ENCODE measurements at regions not wholly inside any gene's neighbourhood (a gene's known extent, or its start where the extent isn't known, plus 50 kb on each side); places are given as distances from the start of the nearest gene placed in this dataset.

DNA sequence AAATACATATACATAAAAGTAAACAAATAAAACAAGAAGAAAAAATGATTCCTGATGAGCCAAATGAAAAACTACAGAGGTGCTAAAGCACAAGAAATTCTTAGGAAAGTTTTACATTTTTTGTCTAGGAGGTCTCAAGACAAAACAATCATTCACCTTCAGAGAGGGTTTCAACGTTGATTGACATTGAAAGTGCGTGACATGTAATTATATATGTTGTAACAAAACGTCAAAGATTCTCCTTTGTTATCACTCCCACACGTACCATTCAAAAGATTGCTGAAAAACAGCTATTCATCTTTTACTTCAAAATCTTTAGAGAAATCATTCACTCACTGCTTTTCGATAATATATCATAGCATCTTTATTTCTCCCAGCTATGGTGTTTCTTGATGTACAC lies 375.9 kb downstream of the NEBL start:
- Mint-ChIP-seq H3K27me3 (no peaks in the 10 kb centered on the region), H3K4me1 (no peaks in the 10 kb centered on the region)
- ATAC-seq (ENCODE audit: low read depth in 2 of 2), result no peak

DNA sequence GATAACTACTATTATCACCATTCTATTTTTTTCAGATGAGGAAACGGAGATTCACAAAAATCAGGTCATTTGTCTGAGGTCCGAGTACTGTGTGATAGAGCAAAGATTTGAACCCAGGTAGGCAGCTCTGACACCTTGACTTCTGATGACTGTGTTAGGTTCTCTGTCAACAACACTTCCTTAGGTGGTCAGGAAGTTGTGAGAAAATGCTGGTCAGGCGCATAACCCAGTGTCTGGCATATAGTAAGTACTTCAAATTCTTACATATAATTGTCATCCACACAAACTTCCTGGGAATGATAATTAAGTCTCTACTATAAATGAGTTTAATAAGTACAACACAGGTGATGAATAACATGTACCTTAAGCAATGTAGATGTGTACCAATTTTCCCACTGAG lies 381.5 kb downstream of the NEBL start:
- DNase-seq, result no peak
- H3K4me1 Mint-ChIP-seq, result no peaks in the 10 kb centered on the region
- Histone ChIP-seq H3K36me3 (ENCODE audit: control insufficient read depth, insufficient read depth, low read length) (no peaks in the 10 kb centered on the region), H3K27me3 (ENCODE audit: control insufficient read depth, insufficient read depth, low read length) (no peaks in the 10 kb centered on the region), H3K9me3 (ENCODE audit: control insufficient read depth in 2 of 2, low read length in 2 of 2) (no peaks in the 10 kb centered on the region), H3K27ac (ENCODE audit: insufficient read depth, low read length, poor library complexity, severe bottlenecking) (no peak overlapping the region), H3K4me3 (ENCODE audit: low read depth, low read length) (no peak overlapping the region), H3K4me1 (ENCODE audit: control insufficient read depth, insufficient read depth, low read length, poor library complexity, severe bottlenecking) (no peaks in the 10 kb centered on the region)
- peaks cover 0 to 12% (median 1%) of the 10 kb centered on the region in 7 donors for H3K9me3 Mint-ChIP-seq
- ATAC-seq (ENCODE audit: low read depth in 2 of 2), result no peak
- H3K36me3 Mint-ChIP-seq, result no peaks in the 10 kb centered on the region
- no peak overlapping the region for H3K27ac Mint-ChIP-seq
- no peak overlapping the region for H3K4me3 Mint-ChIP-seq
- no peaks in the 10 kb centered on the region for H3K27me3 Mint-ChIP-seq

More for the DNA sequence above, 375.9 kb downstream of the NEBL start:
- Mint-ChIP-seq H3K4me3 (no peak overlapping the region), H3K36me3 (no peaks in the 10 kb centered on the region), H3K27ac (no peak overlapping the region), H3K9me3 (peaks cover 2 to 24% (median 7%) of the 10 kb centered on the region in 7 donors)
- Histone ChIP-seq H3K36me3 (ENCODE audit: control insufficient read depth, insufficient read depth, low read length) (no peaks in the 10 kb centered on the region), H3K4me1 (ENCODE audit: control insufficient read depth, insufficient read depth, low read length, poor library complexity, severe bottlenecking) (no peaks in the 10 kb centered on the region), H3K27me3 (ENCODE audit: control insufficient read depth, insufficient read depth, low read length) (no peaks in the 10 kb centered on the region), H3K9me3 (ENCODE audit: control insufficient read depth in 2 of 2, low read length in 2 of 2) (peaks cover 0 to 3% of the 10 kb centered on the region in 2 experiments), H3K4me3 (ENCODE audit: low read depth, low read length) (no peak overlapping the region), H3K27ac (ENCODE audit: insufficient read depth, low read length, poor library complexity, severe bottlenecking) (no peak overlapping the region)
- DNase-seq, result no peak

DNA sequence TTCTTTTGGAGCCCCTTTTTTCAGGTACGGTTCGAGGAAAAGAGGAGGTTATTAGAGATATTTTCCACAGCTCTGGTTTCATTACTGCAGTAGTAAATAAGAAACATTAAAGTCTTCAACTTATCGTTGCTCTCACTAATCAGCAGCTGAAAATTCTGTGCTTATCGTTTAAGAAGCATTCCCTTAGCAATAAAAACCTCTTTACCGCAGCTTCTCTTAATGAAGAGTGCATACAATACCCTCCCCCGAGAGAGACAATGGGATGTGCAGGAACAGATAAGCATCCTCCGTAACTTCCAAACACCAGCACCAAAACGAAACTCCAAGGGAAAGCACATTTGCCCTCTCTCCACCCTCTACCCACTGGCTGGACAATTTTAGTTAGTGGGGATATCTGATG lies 384.5 kb downstream of the NEBL start:
- Mint-ChIP-seq H3K4me1 (no peaks in the 10 kb centered on the region), H3K4me3 (no peak overlapping the region), H3K27me3 (no peaks in the 10 kb centered on the region), H3K36me3 (no peaks in the 10 kb centered on the region), H3K9me3 (peaks cover 2 to 18% (median 4%) of the 10 kb centered on the region in 7 donors), H3K27ac (no peak overlapping the region)
- no peaks in the 10 kb centered on the region for H3K27me3 ChIP-seq (ENCODE audit: control insufficient read depth, insufficient read depth, low read length)
- H3K9me3 ChIP-seq (ENCODE audit: control insufficient read depth in 2 of 2, low read length in 2 of 2), result no peaks in the 10 kb centered on the region
- no peaks in the 10 kb centered on the region for H3K4me1 ChIP-seq (ENCODE audit: control insufficient read depth, insufficient read depth, low read length, poor library complexity, severe bottlenecking)
- DNase-seq, result no peak
- H3K36me3 ChIP-seq (ENCODE audit: control insufficient read depth, insufficient read depth, low read length), result no peaks in the 10 kb centered on the region
- H3K4me3 ChIP-seq (ENCODE audit: low read depth, low read length), result no peak overlapping the region
- H3K27ac ChIP-seq (ENCODE audit: insufficient read depth, low read length, poor library complexity, severe bottlenecking), result no peak overlapping the region
- no peak for ATAC-seq (ENCODE audit: low read depth in 2 of 2)

DNA sequence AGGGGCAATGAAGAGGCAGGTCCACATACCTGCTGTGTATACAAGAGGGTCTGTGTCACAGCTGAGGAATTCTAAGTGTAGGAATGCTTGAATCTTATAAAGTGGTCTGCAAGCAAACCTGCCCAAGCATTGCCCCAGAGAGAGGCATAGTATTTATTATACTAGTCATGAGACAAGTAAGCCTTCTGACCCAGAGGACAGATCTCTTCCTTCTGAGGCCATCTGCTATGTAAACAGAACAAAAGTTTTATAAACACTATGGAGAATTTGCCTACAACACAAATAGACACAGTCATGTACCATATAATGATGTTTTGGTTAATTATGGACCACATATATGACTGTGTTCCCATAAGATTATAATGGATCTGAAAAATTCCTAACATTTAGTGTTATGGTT lies 388.2 kb downstream of the NEBL start:
- no peak for ATAC-seq (ENCODE audit: low read depth in 2 of 2)
- no peaks in the 10 kb centered on the region for H3K27me3 ChIP-seq (ENCODE audit: control insufficient read depth, insufficient read depth, low read length)
- Mint-ChIP-seq H3K36me3 (no peaks in the 10 kb centered on the region), H3K27ac (no peak overlapping the region), H3K4me1 (no peaks in the 10 kb centered on the region), H3K4me3 (no peak overlapping the region), H3K27me3 (no peaks in the 10 kb centered on the region), H3K9me3 (peaks cover 2 to 22% (median 5%) of the 10 kb centered on the region in 7 donors)
- H3K27ac ChIP-seq (ENCODE audit: insufficient read depth, low read length, poor library complexity, severe bottlenecking), result no peak overlapping the region
- no peaks in the 10 kb centered on the region for H3K4me1 ChIP-seq (ENCODE audit: control insufficient read depth, insufficient read depth, low read length, poor library complexity, severe bottlenecking)
- no peak overlapping the region for H3K4me3 ChIP-seq (ENCODE audit: low read depth, low read length)
- peaks cover 3 to 4% of the 10 kb centered on the region in 2 experiments for H3K9me3 ChIP-seq (ENCODE audit: control insufficient read depth in 2 of 2, low read length in 2 of 2)
- H3K36me3 ChIP-seq (ENCODE audit: control insufficient read depth, insufficient read depth, low read length), result no peaks in the 10 kb centered on the region
- DNase-seq, result no peak

DNA sequence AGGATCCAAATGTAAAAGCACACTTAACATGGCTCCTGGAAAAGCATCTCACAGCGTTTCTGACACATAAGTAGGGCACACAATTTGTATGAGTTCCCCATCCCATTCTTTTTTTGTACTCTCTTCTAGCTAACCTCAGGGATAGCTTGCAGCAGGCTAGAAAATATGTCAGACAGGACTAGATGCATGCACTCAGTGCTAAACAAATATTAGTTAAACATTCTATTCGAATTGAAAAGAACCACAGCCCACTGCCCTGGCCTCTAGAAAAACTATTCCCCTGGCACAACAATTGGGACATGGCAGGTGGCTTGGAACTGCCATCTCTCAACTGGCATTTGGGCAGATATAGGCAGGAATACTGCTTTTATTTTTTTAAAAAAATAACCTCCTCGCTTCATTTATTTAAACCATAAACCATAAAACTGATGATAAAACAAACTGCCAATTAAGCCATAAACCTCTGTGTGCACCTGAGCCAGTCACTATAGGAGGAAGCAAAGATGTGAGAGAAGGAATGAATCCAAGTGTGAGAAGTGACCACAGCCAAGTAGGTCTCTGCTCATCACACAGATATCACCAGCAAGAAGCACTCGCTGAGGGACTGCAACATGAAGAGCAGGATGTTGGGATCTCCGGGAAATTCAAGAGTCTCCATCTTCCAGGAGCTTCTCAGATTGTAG lies 394.1 kb downstream of the NEBL start:
- Mint-ChIP-seq H3K27ac (no peak overlapping the region), H3K4me3 (no peak overlapping the region), H3K36me3 (no peaks in the 10 kb centered on the region), H3K9me3 (peaks cover 0 to 16% (median 8%) of the 10 kb centered on the region in 7 donors), H3K27me3 (no peaks in the 10 kb centered on the region), H3K4me1 (no peaks in the 10 kb centered on the region)
- DNase-seq (no peak), ATAC-seq (ENCODE audit: low read depth in 2 of 2) (no peak)
- Histone ChIP-seq H3K27ac (ENCODE audit: insufficient read depth, low read length, poor library complexity, severe bottlenecking) (no peak overlapping the region), H3K27me3 (ENCODE audit: control insufficient read depth, insufficient read depth, low read length) (no peaks in the 10 kb centered on the region), H3K4me3 (ENCODE audit: low read depth, low read length) (no peak overlapping the region), H3K9me3 (ENCODE audit: control insufficient read depth in 2 of 2, low read length in 2 of 2) (peaks cover 4 to 6% of the 10 kb centered on the region in 2 experiments), H3K36me3 (ENCODE audit: control insufficient read depth, insufficient read depth, low read length) (no peaks in the 10 kb centered on the region), H3K4me1 (ENCODE audit: control insufficient read depth, insufficient read depth, low read length, poor library complexity, severe bottlenecking) (no peaks in the 10 kb centered on the region)

DNA sequence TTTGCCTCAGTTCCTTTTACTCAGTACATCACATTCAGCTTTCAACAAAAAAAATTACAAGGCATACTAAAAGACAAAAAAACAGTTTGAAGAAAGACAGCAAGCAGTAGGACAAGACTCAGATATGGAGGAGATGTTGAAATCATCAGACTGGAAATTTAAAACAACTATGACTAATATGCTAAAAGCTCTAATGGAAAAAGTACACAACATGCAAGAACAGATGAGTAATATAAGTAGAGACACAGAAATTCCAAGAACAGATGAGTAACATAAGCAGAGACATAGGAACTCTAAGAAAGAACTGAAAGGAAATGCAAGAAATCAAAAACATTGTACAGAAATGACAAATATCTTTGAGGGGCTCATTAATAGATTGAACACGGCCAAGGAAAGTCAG lies 402.6 kb downstream of the NEBL start:
- no peaks in the 10 kb centered on the region for H3K36me3 Mint-ChIP-seq
- no peak overlapping the region for H3K4me3 ChIP-seq (ENCODE audit: low read depth, low read length)
- H3K4me1 Mint-ChIP-seq, result no peaks in the 10 kb centered on the region
- no peaks in the 10 kb centered on the region for H3K27me3 ChIP-seq (ENCODE audit: control insufficient read depth, insufficient read depth, low read length)
- ATAC-seq (ENCODE audit: low read depth in 2 of 2) (no peak), DNase-seq (no peak)
- H3K4me3 Mint-ChIP-seq, result no peak overlapping the region
- H3K4me1 ChIP-seq (ENCODE audit: control insufficient read depth, insufficient read depth, low read length, poor library complexity, severe bottlenecking), result no peaks in the 10 kb centered on the region
- no peaks in the 10 kb centered on the region for H3K27me3 Mint-ChIP-seq
- H3K9me3 ChIP-seq (ENCODE audit: control insufficient read depth in 2 of 2, low read length in 2 of 2), result peaks cover 0 to 4% of the 10 kb centered on the region in 2 experiments
- H3K9me3 Mint-ChIP-seq, result peaks cover 0 to 19% (median 15%) of the 10 kb centered on the region in 7 donors
- no peak overlapping the region for H3K27ac ChIP-seq (ENCODE audit: insufficient read depth, low read length, poor library complexity, severe bottlenecking)
- no peaks in the 10 kb centered on the region for H3K36me3 ChIP-seq (ENCODE audit: control insufficient read depth, insufficient read depth, low read length)
- no peak overlapping the region for H3K27ac Mint-ChIP-seq

DNA sequence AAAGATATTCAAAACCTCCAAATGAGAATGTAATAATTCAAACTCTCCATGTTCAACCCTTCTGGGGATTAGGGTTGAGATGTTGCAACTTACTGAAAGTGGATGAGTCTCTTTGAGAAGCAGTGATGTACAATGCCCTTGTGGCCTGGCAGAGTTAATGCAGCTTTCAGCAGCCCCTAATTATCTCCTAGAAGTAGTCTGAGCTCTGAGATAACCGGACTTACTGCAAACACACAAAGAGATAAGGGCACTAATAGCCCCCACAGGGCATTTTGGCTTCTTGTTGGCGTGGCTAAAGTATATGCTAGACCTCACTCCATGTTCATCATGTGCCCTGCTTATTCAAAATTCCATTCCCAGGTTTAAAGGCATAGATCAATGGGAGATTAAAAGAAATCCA lies 404.7 kb downstream of the NEBL start:
- H3K27ac ChIP-seq (ENCODE audit: insufficient read depth, low read length, poor library complexity, severe bottlenecking), result no peak overlapping the region
- Mint-ChIP-seq H3K27ac (no peak overlapping the region), H3K36me3 (no peaks in the 10 kb centered on the region), H3K9me3 (peaks cover 0 to 18% (median 9%) of the 10 kb centered on the region in 7 donors), H3K4me3 (no peak overlapping the region), H3K27me3 (no peaks in the 10 kb centered on the region), H3K4me1 (no peaks in the 10 kb centered on the region)
- no peak overlapping the region for H3K4me3 ChIP-seq (ENCODE audit: low read depth, low read length)
- no peaks in the 10 kb centered on the region for H3K36me3 ChIP-seq (ENCODE audit: control insufficient read depth, insufficient read depth, low read length)
- no peaks in the 10 kb centered on the region for H3K4me1 ChIP-seq (ENCODE audit: control insufficient read depth, insufficient read depth, low read length, poor library complexity, severe bottlenecking)
- H3K27me3 ChIP-seq (ENCODE audit: control insufficient read depth, insufficient read depth, low read length), result no peaks in the 10 kb centered on the region
- ATAC-seq (ENCODE audit: low read depth in 2 of 2) (no peak), DNase-seq (no peak)
- peaks cover 0 to 5% of the 10 kb centered on the region in 2 experiments for H3K9me3 ChIP-seq (ENCODE audit: control insufficient read depth in 2 of 2, low read length in 2 of 2)

DNA sequence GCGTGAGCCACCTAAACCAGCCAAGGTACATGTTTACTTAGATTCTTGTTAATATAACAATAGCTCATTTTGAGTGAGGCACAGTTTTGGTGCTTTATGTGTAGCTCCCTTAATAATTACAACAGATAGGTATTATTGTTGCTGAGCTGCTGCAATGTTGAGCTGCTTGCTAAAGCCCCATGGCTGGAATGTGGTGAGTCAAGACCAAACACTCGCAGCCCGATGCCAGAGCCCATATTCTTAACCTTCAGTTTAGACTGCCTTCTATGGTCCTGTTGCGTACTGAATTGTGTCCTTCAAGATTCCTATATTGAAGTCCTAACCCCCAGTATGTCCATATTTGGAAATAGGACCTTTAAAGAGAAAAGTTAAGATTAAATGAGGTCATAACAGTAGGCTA lies 407.1 kb downstream of the NEBL start:
- H3K36me3 ChIP-seq (ENCODE audit: control insufficient read depth, insufficient read depth, low read length), result no peaks in the 10 kb centered on the region
- H3K4me1 ChIP-seq (ENCODE audit: control insufficient read depth, insufficient read depth, low read length, poor library complexity, severe bottlenecking), result no peaks in the 10 kb centered on the region
- no peaks in the 10 kb centered on the region for H3K36me3 Mint-ChIP-seq
- H3K9me3 Mint-ChIP-seq, result peaks cover 0 to 18% (median 8%) of the 10 kb centered on the region in 7 donors
- peaks cover 0 to 12% of the 10 kb centered on the region in 2 experiments for H3K9me3 ChIP-seq (ENCODE audit: control insufficient read depth in 2 of 2, low read length in 2 of 2)
- H3K27me3 Mint-ChIP-seq, result no peaks in the 10 kb centered on the region
- H3K27me3 ChIP-seq (ENCODE audit: control insufficient read depth, insufficient read depth, low read length), result no peaks in the 10 kb centered on the region
- ATAC-seq (ENCODE audit: low read depth in 2 of 2) (no peak), DNase-seq (no peak)
- H3K4me3 Mint-ChIP-seq, result no peak overlapping the region
- no peak overlapping the region for H3K4me3 ChIP-seq (ENCODE audit: low read depth, low read length)
- no peaks in the 10 kb centered on the region for H3K4me1 Mint-ChIP-seq
- H3K27ac Mint-ChIP-seq, result no peak overlapping the region
- no peak overlapping the region for H3K27ac ChIP-seq (ENCODE audit: insufficient read depth, low read length, poor library complexity, severe bottlenecking)

All from CD4-positive, CD25-positive, alpha-beta regulatory T cell (primary cell).